Mucosa of descending colon (tissue), 3 donors: ENCODE measurements at regions not wholly inside any gene's neighbourhood (a gene's known extent, or its start where the extent isn't known, plus 50 kb on each side); places are given as distances from the start of the nearest gene placed in this dataset.

Experiments
- ATAC-seq: fragments of 200-7000 bp; cut with Tn5 transposase; one replicate; pipeline ENCODE4 v1.9.1; 2020; ENCODE audit warnings: mild to moderate bottlenecking, moderate library complexity
- DNase-seq, 3 donors: peaks; one replicate each; pipeline ENCODE4 v3.0.0-alpha.2; 2020
- H3K36me3 ChIP-seq: fragments of 200-600 bp; one replicate; pipeline ENCODE4 v1.8.0; 2021; ENCODE audit warnings: low read depth, mild to moderate bottlenecking
- H3K4me1 ChIP-seq: fragments of 200-600 bp; one replicate; pipeline ENCODE4 v1.8.0; 2021; ENCODE audit warnings: low read depth, mild to moderate bottlenecking
- H3K4me3 ChIP-seq: fragments of 200-600 bp; one replicate; pipeline ENCODE4 v1.8.0; 2021; ENCODE audit warnings: mild to moderate bottlenecking
- H3K9me3 ChIP-seq: fragments of 200-600 bp; one replicate; pipeline ENCODE4 v1.8.0; 2021; ENCODE audit warnings: mild to moderate bottlenecking
- CTCF ChIP-seq: fragments of 200-600 bp; IDR thresholded peaks from one replicate; pipeline ENCODE4 v1.8.0; 2022; ENCODE audit warnings: antibody characterized with exemption, mild to moderate bottlenecking
- intact Hi-C, 2 donors: fragments of 100-400 bp; cut with DNase I in 1 of 2; cut with micrococcal nuclease in 1 of 2; formaldehyde crosslinking; loops; one replicate each; pipeline versions ENCODE4 v1.11.0 to v1.11.1; 2022; cut with DNase I, micrococcal nuclease
- donor health status: DM: no; HTN: no; CAD: no; lungs with moderate emphysema.
- donor health status: DM: no; HTN: no; CAD: no.
- donor health status: DM: no; HTN: yes; CAD: no.

- peak in 1 of 3 donors; percentile 64 for DNase-seq
- Histone ChIP-seq H3K36me3 (no peaks in the 10 kb centered on the region), H3K4me1 (peaks cover 10% of the 10 kb centered on the region), H3K4me3 (no peak overlapping the region), H3K9me3 (no peaks in the 10 kb centered on the region)
- no peak for TF ChIP-seq CTCF
- ATAC-seq: no peak
- intact Hi-C loops: loop anchor here in 1 of 2 donors (2.0 kb wide), 1 partner anchor 46 kb away; no protein-coding TSS in a partner anchor
Measured at GRCh38 chr10:3473271-3473670, 300.7 kb upstream of the PITRM1 start.

- ATAC-seq (peak; percentile 76), DNase-seq (peak in 1 of 3 donors; percentile 59)
Measured at GRCh38 chr10:3472287-3473051, 299.9 kb upstream of the PITRM1 start.

GRCh38 chr10:3471927-3472286, 299.3 kb upstream of the PITRM1 start:
- Histone ChIP-seq H3K36me3 (no peaks in the 10 kb centered on the region), H3K4me1 (peaks cover 10% of the 10 kb centered on the region), H3K9me3 (no peaks in the 10 kb centered on the region), H3K4me3 (no peak overlapping the region)
- DNase-seq (no peak), ATAC-seq (no peak)
- TF ChIP-seq CTCF: no peak
- intact Hi-C loops: loop anchor here in 1 of 2 donors (2.0 kb wide), 1 partner anchor 45 kb away; no protein-coding TSS in a partner anchor

More at GRCh38 chr10:3472287-3473051, 299.9 kb upstream of the PITRM1 start:
- Histone ChIP-seq H3K9me3 (no peaks in the 10 kb centered on the region), H3K4me3 (no peak overlapping the region), H3K36me3 (no peaks in the 10 kb centered on the region), H3K4me1 (peaks cover 10% of the 10 kb centered on the region)
- intact Hi-C loops: loop anchor here in 1 of 2 donors (2.0 kb wide), 1 partner anchor 46 kb away; no protein-coding TSS in a partner anchor
- no peak for TF ChIP-seq CTCF

GRCh38 chr10:3471472-3471871, 298.9 kb upstream of the PITRM1 start:
- Histone ChIP-seq H3K4me3 (no peak overlapping the region), H3K36me3 (no peaks in the 10 kb centered on the region), H3K9me3 (no peaks in the 10 kb centered on the region), H3K4me1 (peaks cover 10% of the 10 kb centered on the region)
- no peak for TF ChIP-seq CTCF
- intact Hi-C loops: no loop called here
- ATAC-seq: no peak
- DNase-seq: no peak

- intact Hi-C loops: no loop called here
- ATAC-seq (no peak), DNase-seq (no peak)
- Histone ChIP-seq H3K4me1 (peaks cover 15% of the 10 kb centered on the region), H3K4me3 (no peak overlapping the region), H3K36me3 (no peaks in the 10 kb centered on the region), H3K9me3 (no peaks in the 10 kb centered on the region)
- TF ChIP-seq CTCF: no peak
Measured at GRCh38 chr10:3470191-3470590, 297.6 kb upstream of the PITRM1 start.
